Sigmoid colon (tissue), 4 donors: ENCODE measurements at regions not wholly inside any gene's neighbourhood (a gene's known extent, or its start where the extent isn't known, plus 50 kb on each side); places are given as distances from the start of the nearest gene placed in this dataset.
"Not testable (repeated sequence)": the region's sequence is repeated elsewhere in the genome, so short reads cannot be mapped to it uniquely, and the experiment has no call there.

ENCODE experiments used
- CTCF ChIP-seq, 4 experiments: fragments of 450-650 bp in 3 of 4; fragments of 200-600 bp in 1 of 4; IDR thresholded peaks; one replicate each; pipeline ENCODE4 v1.5.1; 2016 to 2019; ENCODE audit warnings: antibody characterized with exemption in 4 of 4, mild to moderate bottlenecking in 3 of 4, moderate library complexity in 2 of 4
- POLR2AphosphoS5 ChIP-seq, 4 donors: sonication (generic); formaldehyde crosslinking; IDR thresholded peaks; one replicate each; pipeline ENCODE4 v1.6.1; 2017; ENCODE audit warnings: antibody characterized with exemption in 4 of 4

DNA sequence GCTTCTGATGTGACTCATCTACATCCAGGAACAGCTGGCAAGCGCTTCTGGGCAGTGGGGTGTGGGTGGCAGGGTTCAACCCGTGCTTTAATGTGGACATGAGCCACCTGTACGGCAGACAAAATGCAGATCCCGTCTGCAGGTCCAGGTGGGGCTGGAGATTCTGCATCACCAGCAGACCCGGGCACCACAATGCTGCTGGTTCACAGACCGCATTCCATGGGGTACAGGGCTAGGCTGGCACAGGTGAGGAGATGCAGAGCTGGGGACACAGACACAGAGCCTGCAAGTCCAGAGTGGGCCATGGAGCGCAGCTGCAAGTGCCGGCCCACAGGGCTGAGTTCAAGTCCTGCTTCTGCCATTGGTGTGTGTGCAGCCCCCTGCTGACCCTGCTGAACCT is 203.7 kb downstream of the BANP start:
- TF ChIP-seq POLR2AphosphoS5, CTCF (IDR thresholded peaks at IDR 0.05): not testable (repeated sequence)
